NCI-H146 treated with DMSO at 0.1 percent for 48 hours (cell line): ENCODE measurements at regions not wholly inside any gene's neighbourhood (a gene's known extent, or its start where the extent isn't known, plus 50 kb on each side); places are given as distances from the start of the nearest gene placed in this dataset.

Experiments used
- DNase-seq: peaks from one replicate; lab custom pipeline; 2025; ENCODE audit not compliant: unreplicated experiment; lab: John Stamatoyannopoulos, UW

DNA sequence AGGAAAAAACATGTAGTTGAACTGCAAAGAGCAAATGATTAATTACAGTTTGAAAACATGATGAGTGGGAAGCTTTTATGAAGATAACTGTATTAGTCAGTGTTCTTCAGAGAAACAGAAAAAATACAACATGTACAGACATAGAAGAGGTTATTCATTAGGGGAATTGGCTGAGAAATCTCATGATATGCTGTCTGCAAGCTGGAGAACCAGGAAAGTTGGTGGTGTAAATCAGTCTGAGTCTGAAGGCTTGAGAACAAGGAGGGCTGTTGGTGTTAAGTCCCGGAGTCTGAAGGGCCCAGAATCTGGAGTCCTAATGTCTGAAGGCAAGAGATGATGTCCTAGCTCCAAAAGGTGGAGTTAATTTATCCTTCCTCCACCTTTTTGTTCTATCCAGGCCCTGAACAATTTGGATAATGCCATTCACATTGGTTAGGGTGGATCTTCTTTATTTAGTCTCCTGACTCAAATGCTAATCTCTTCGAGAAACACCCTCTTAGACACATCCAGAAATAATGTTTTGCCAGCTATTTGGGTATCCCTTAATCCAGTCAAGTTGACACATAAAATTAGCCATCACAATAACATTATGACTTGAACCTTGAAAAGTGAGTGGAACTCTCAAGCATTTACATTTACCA is 672.9 kb upstream of the PTBP2 start:
- DNase-seq = no peak

DNA sequence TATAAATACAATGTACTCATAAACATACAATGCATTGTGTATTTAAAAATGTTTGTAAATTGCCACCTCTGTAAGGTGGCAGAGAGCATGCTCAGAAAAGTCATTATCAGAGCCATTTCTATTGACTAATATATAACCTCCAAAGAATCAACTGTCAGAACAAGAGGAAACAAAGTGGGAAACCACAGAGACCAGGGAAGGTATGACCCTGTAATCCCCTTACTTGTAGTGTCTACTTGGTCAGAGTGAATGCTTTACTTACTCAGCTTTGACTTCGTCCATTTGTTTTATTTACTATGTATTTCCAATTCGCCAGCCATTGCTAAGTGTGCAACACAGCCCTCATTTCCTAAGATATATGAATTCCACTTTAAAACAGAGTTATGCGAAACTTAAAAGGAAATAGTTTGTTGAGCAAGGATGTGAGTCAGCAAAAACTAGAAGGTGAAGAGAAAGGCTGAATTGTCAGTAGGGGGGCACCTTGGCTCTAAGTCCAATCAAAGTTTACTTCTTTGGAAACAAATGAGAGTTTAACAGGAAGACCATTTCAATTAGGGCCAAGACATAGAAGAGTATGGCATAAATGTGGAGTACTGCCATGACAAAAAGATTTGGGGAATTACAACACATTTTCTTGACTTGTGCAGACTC is 671.7 kb upstream of the PTBP2 start:
- no peak for DNase-seq

DNA sequence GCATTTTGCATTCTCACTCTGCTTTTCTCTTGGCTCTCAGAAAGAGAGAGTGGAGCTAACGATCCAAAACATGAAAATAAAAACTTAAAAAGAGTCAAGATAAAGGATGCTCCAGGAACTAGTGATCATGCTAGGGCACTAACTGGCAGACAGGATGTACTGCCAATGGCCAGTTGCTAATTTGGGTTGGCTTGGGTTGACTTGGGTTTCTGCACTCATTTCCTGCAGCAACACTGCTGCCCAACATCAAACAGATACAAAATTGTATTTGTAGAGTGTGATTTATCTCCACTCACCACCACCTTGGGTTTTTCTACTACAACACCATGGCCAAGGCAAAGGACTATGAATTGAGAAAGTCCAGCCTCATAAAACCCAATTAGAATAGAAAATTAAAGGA is 662.3 kb upstream of the PTBP2 start:
- no peak for DNase-seq

DNA sequence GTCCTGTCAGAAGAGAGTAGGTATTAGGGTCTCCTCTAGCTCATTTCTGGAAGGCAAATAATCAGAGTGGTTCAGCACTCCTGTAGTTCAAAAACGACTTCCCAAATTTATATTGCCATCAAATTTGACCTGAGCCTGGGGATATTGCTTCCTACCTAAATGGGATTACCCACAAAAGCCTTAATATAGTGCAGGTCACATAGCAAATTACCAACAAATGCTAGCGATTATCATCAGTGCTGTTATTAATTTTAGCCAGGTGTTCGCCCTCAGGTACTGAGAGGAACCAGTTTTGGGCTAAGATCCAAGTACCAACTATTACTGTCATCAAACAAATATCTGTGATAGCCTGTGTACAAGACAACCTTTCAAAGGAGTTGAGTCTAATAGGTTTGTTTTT is 661.8 kb upstream of the PTBP2 start:
- peak; percentile 34 for DNase-seq

DNA sequence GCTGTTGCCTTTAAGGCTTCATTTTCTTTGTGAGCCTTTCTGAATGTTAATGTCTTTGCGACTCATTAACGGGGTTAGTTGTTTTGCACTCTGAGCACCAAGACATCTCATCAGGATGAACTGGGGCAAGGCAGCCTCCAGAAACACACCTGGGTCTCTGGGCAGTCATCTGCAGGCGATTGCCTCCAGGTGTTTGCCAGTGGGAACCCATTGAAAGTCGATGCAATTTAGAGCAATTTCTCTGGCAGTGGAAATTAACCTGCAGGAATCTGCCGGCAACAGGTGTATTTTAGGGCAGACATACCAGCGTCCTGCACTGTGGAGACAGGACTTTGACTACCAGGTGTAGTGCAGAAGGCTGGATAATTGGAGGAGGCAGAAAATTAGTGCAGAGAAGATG is 661.0 kb upstream of the PTBP2 start:
- DNase-seq = peak; percentile 93

GRCh38 chr1:96072021-96072420 is 649.6 kb upstream of the PTBP2 start:
- no peak for DNase-seq

GRCh38 chr1:96073100-96073499 is 648.5 kb upstream of the PTBP2 start:
- DNase-seq = no peak

- no peak for DNase-seq
These were observed 647.2 kb upstream of the PTBP2 start for GRCh38 chr1:96074422-96074821.

- no peak for DNase-seq
These were observed 646.6 kb upstream of the PTBP2 start for GRCh38 chr1:96074876-96075577.

DNA sequence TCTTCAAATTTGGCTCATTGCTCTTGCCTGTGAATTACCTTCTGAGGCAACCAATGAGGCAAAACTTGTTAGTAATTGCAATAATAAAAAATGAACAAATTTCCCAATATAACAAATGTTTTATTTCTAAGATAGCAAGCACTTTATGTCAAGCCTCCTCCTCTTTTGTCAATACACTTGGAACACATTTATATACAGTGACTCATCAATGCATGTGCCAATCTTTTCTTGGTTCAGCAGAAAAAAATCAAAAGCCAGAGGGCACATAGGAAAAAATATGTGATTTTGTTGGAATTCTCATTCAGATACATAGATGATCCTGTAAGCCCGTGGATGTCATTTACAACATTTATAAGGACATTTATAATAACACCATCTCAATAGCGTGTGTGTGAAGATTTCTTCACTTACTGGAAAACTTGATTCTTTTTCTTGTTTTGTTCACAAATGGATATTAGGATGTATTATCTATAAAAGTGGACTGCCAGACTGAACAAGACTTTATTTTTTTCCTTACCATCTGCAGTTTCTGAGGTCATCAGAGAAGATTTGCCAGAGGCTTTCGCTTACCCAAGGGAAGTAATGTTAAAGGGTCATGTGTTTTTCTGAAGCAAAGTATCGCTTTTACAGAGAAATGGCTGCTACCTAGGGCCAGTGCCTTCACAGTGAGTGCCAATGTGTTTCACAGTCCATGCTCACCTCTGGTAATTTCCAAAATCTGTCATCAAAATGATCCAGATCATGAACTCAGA is 645.7 kb upstream of the PTBP2 start:
- no peak for DNase-seq

DNA sequence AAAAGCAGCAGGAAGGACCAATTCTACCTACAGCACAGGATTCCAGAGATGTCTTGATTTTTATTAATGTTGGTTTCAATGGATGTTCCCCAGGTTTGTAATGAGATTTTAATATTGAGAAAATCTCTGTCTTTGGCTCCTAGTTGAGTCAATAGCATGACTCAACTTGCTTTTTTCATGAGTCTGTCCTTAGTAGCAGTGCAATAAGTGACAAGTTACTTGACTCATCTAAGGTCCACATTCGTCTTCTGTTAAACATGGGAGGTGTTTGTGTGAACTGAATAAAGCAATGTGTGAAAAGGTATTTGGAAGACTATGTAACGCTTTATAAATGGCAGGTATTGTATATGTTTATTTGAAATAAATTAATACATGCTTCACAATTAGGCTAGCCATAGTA is 645.0 kb upstream of the PTBP2 start:
- no peak for DNase-seq

- no peak for DNase-seq
These were observed 642.0 kb upstream of the PTBP2 start for GRCh38 chr1:96079581-96079980.

DNA sequence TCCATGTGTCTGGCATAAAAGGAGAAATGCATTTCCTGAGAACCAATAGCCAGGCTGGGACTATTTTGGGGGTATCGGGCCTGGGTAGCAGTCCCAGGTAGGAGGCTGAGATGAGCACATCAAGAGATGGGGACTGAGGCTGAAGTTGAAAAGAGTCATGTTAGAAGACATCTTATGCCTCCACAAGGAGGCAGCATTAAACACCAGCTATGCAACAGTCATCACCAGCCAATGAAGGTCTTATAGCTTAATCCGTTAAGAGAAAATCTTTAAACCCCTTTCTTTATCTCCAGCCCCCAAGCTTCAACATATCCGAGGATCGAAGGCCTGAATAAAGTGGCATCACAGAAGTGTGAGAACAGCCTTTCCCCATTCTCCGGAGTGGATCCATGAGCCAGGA is 640.7 kb upstream of the PTBP2 start:
- DNase-seq = peak; percentile 4

- no peak for DNase-seq
These were observed 633.9 kb upstream of the PTBP2 start for GRCh38 chr1:96087719-96088118.

GRCh38 chr1:96090134-96090533 is 631.5 kb upstream of the PTBP2 start:
- no peak for DNase-seq

- DNase-seq = no peak
These were observed 625.6 kb upstream of the PTBP2 start for GRCh38 chr1:96095849-96096612.

DNA sequence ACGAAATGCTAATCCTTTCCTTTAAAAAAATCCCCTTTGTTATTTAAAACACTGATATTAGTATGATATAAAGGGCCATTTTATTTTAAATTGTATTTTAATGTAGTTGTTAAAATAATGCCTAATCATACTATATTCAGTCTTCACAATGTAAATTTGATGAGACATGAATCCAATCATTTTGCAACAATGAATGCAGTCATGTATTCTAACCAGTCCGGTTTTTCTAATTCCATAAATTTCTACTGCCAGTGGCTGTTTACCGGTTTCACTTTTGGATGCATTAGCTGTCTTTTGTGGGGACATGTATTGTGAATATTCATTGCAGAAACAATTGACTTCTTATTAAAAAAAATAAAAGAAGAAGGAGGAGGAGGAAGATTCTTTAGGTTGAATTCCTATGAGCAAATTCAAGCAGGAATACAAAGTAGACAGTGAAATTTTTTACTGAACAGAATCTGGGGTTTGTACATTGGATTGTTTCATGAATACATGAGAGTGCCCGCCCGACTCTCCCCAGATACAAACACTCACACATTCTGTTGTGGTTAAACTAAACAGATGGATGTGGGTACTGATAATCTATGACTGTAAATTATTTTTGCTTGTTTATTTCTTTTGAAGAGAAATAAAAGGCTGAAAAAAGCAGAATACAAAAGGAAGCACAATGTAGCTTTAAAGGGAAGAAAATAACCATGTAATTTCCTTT is 624.8 kb upstream of the PTBP2 start:
- no peak for DNase-seq

GRCh38 chr1:96104506-96104905 is 617.1 kb upstream of the PTBP2 start:
- DNase-seq = no peak

- DNase-seq = peak; percentile 27
These were observed 616.7 kb upstream of the PTBP2 start for GRCh38 chr1:96104906-96105305.

GRCh38 chr1:96116731-96117130 is 604.9 kb upstream of the PTBP2 start:
- peak; percentile 78 for DNase-seq
